Vagina (tissue), 2 donors: ENCODE measurements at regions not wholly inside any gene's neighbourhood (a gene's known extent, or its start where the extent isn't known, plus 50 kb on each side); places are given as distances from the start of the nearest gene placed in this dataset.

ENCODE experiments used
- DNase-seq, 2 donors: peaks; one replicate each; pipeline ENCODE4 v3.0.0-alpha.2; 2017; ENCODE audit errors: extremely low spot score in 2 of 2
- H3K27ac ChIP-seq: fragments of 200-600 bp; sonication (generic); one replicate; pipeline ENCODE4 v1.5.1; 2019
- H3K27me3 ChIP-seq: fragments of 200-600 bp; sonication (generic); one replicate; pipeline ENCODE4 v1.5.1; 2019
- H3K36me3 ChIP-seq, 2 donors: fragments of 200-600 bp; sonication (generic); one replicate each; pipeline ENCODE4 v1.5.1; 2017 to 2019
- H3K4me1 ChIP-seq: fragments of 200-600 bp; sonication (generic); one replicate; pipeline ENCODE4 v1.5.1; 2019
- H3K4me3 ChIP-seq, 2 donors: fragments of 200-600 bp; sonication (generic); 1 replicate in 1 of 2; 2 replicates in 1 of 2; pipeline ENCODE4 v1.5.1; 2016 to 2019
- H3K9me3 ChIP-seq: fragments of 200-600 bp; sonication (generic); one replicate; pipeline ENCODE4 v1.5.1; 2019
- CTCF ChIP-seq, 3 experiments: fragments of 450-650 bp in 2 of 3; fragments of 200-600 bp in 1 of 3; sonication (generic) in 1 of 3; IDR thresholded peaks; one replicate each; pipeline ENCODE4 v1.5.1; 2017 to 2019; ENCODE audit warnings: antibody characterized with exemption in 3 of 3, mild to moderate bottlenecking in 2 of 3, moderate library complexity in 2 of 3
- POLR2A ChIP-seq, 2 donors: fragments of 450-650 bp; IDR thresholded peaks; one replicate each; pipeline ENCODE4 v1.6.1; 2017; ENCODE audit warnings: antibody characterized with exemption in 2 of 2, mild to moderate bottlenecking in 2 of 2, moderate library complexity in 2 of 2
- POLR2AphosphoS5 ChIP-seq, 2 donors: sonication (generic); formaldehyde crosslinking; IDR thresholded peaks; one replicate each; pipeline ENCODE4 v1.9.0; 2017; ENCODE audit warnings: antibody characterized with exemption in 2 of 2, mild to moderate bottlenecking in 2 of 2, low read depth in 1 of 2; ENCODE audit not compliant: insufficient read depth in 1 of 2
- intact Hi-C: fragments of 100-400 bp; cut with DNase I; formaldehyde crosslinking; loops from one replicate; pipeline ENCODE4 v1.15.1; 2023

GRCh38 chr13:86174622-86175021, 375.4 kb upstream of the SLITRK6 start:
- no peaks in the 10 kb centered on the region for H3K27me3 ChIP-seq
- no peak overlapping the region for H3K27ac ChIP-seq
- H3K36me3 ChIP-seq: no peaks in the 10 kb centered on the region
- intact Hi-C loops: no loop called here
- TF ChIP-seq CTCF (IDR thresholded peaks at IDR 0.05) (no peak), POLR2AphosphoS5 (IDR thresholded peaks at IDR 0.05; ENCODE audit: insufficient read depth in 1 of 2, low read depth in 1 of 2) (no peak), POLR2A (IDR thresholded peaks at IDR 0.05) (no peak)
- no peaks in the 10 kb centered on the region for H3K4me1 ChIP-seq
- DNase-seq: no peak
- H3K9me3 ChIP-seq: no peaks in the 10 kb centered on the region
- no peak overlapping the region for H3K4me3 ChIP-seq

GRCh38 chr13:86172961-86173360, 373.7 kb upstream of the SLITRK6 start:
- Histone ChIP-seq H3K4me1 (no peaks in the 10 kb centered on the region), H3K27ac (no peak overlapping the region), H3K36me3 (no peaks in the 10 kb centered on the region), H3K9me3 (no peaks in the 10 kb centered on the region), H3K4me3 (no peak overlapping the region), H3K27me3 (no peaks in the 10 kb centered on the region)
- no peak for TF ChIP-seq POLR2AphosphoS5 (IDR thresholded peaks at IDR 0.05; ENCODE audit: insufficient read depth in 1 of 2, low read depth in 1 of 2)
- no peak for TF ChIP-seq CTCF (IDR thresholded peaks at IDR 0.05)
- TF ChIP-seq POLR2A (IDR thresholded peaks at IDR 0.05): no peak
- intact Hi-C loops: no loop called here
- no peak for DNase-seq

GRCh38 chr13:86161257-86161656, 362.0 kb upstream of the SLITRK6 start:
- H3K36me3 ChIP-seq: no peaks in the 10 kb centered on the region
- intact Hi-C loops: no loop called here
- no peak overlapping the region for H3K27ac ChIP-seq
- no peaks in the 10 kb centered on the region for H3K4me1 ChIP-seq
- no peak for TF ChIP-seq CTCF (IDR thresholded peaks at IDR 0.05)
- no peak for TF ChIP-seq POLR2AphosphoS5 (IDR thresholded peaks at IDR 0.05; ENCODE audit: insufficient read depth in 1 of 2, low read depth in 1 of 2)
- no peak for TF ChIP-seq POLR2A (IDR thresholded peaks at IDR 0.05)
- no peak overlapping the region for H3K4me3 ChIP-seq
- DNase-seq: no peak
- no peaks in the 10 kb centered on the region for H3K27me3 ChIP-seq
- H3K9me3 ChIP-seq: no peaks in the 10 kb centered on the region

- Histone ChIP-seq H3K36me3 (no peaks in the 10 kb centered on the region), H3K27ac (no peak overlapping the region), H3K27me3 (no peaks in the 10 kb centered on the region), H3K4me3 (no peak overlapping the region), H3K9me3 (no peaks in the 10 kb centered on the region), H3K4me1 (no peaks in the 10 kb centered on the region)
- no peak for TF ChIP-seq POLR2A (IDR thresholded peaks at IDR 0.05)
- intact Hi-C loops: no loop called here
- no peak for DNase-seq
These were observed 356.5 kb upstream of the SLITRK6 start for GRCh38 chr13:86155756-86156155.

GRCh38 chr13:86142080-86142479, 342.9 kb upstream of the SLITRK6 start:
- no peak for DNase-seq
- H3K9me3 ChIP-seq: no peaks in the 10 kb centered on the region
- H3K4me1 ChIP-seq: no peaks in the 10 kb centered on the region
- H3K27me3 ChIP-seq: no peaks in the 10 kb centered on the region
- no peak for TF ChIP-seq POLR2A (IDR thresholded peaks at IDR 0.05)
- TF ChIP-seq POLR2AphosphoS5 (IDR thresholded peaks at IDR 0.05; ENCODE audit: insufficient read depth in 1 of 2, low read depth in 1 of 2): no peak
- no peak for TF ChIP-seq CTCF (IDR thresholded peaks at IDR 0.05)
- H3K36me3 ChIP-seq: no peaks in the 10 kb centered on the region
- no peak overlapping the region for H3K27ac ChIP-seq
- intact Hi-C loops: no loop called here
- no peak overlapping the region for H3K4me3 ChIP-seq

- no peaks in the 10 kb centered on the region for H3K4me1 ChIP-seq
- no peaks in the 10 kb centered on the region for H3K36me3 ChIP-seq
- no peaks in the 10 kb centered on the region for H3K27me3 ChIP-seq
- TF ChIP-seq POLR2AphosphoS5 (IDR thresholded peaks at IDR 0.05; ENCODE audit: insufficient read depth in 1 of 2, low read depth in 1 of 2) (no peak), CTCF (IDR thresholded peaks at IDR 0.05) (no peak), POLR2A (IDR thresholded peaks at IDR 0.05) (no peak)
- H3K9me3 ChIP-seq: no peaks in the 10 kb centered on the region
- DNase-seq: no peak
- no peak overlapping the region for H3K4me3 ChIP-seq
- intact Hi-C loops: no loop called here
- H3K27ac ChIP-seq: no peak overlapping the region
These were observed 336.6 kb upstream of the SLITRK6 start for GRCh38 chr13:86135856-86136255.
